ENCODE measurements at regions not wholly inside any gene's neighbourhood (a gene's known extent, or its start where the extent isn't known, plus 50 kb on each side); places are given as distances from the start of the nearest gene placed in this dataset.

- Histone ChIP-seq H2BK120ac (ENCODE audit: low read depth, low read length) (no peak overlapping the region), H3K4me2 (ENCODE audit: low read length, poor library complexity, severe bottlenecking) (no peak overlapping the region), H3K4ac (ENCODE audit: low read depth in 1 of 2, low read length in 2 of 2) (no peak overlapping the region), H3K18ac (ENCODE audit: low read depth in 1 of 2, low read length in 2 of 2) (no peak overlapping the region), H3K14ac (ENCODE audit: low read length in 2 of 2) (no peak overlapping the region), H2BK12ac (ENCODE audit: low read length in 2 of 2) (no peak overlapping the region), H3K9ac (ENCODE audit: low read length) (no peak overlapping the region), H3K23ac (ENCODE audit: low read length in 2 of 2) (no peak overlapping the region), H3K79me1 (replicated peaks; ENCODE audit: low read length, poor library complexity, severe bottlenecking) (no peaks in the 10 kb centered on the region), H3K27ac (ENCODE audit: low read length, poor library complexity, severe bottlenecking) (no peak overlapping the region), H3K4me1 (ENCODE audit: control insufficient read depth, insufficient read depth, low read depth, low read length) (no peaks in the 10 kb centered on the region), H4K91ac (ENCODE audit: low read length) (no peak overlapping the region), H3K9me3 (ENCODE audit: control insufficient read depth, low read length) (no peaks in the 10 kb centered on the region), H2AK5ac (ENCODE audit: low read length, severe bottlenecking) (no peak overlapping the region), H4K8ac (ENCODE audit: low read length) (no peak overlapping the region), H3K4me3 (ENCODE audit: insufficient read depth in 1 of 2, low read depth in 1 of 2, low read length in 2 of 2) (no peak overlapping the region), H2AFZ (ENCODE audit: low read depth, low read length) (no peak overlapping the region), H2BK15ac (ENCODE audit: low read depth, poor library complexity, severe bottlenecking) (no peak overlapping the region), H3K27me3 (ENCODE audit: control insufficient read depth in 1 of 2, insufficient read depth in 1 of 2, low read length in 2 of 2) (no peaks in the 10 kb centered on the region), H2BK5ac (ENCODE audit: low read depth, low read length, poor library complexity, severe bottlenecking) (no peak overlapping the region), H3K36me3 (ENCODE audit: control insufficient read depth in 1 of 2, insufficient read depth in 2 of 2, low read depth in 1 of 2, low read length in 2 of 2) (no peaks in the 10 kb centered on the region)
- WGBS = 79% methylated on average over 6 of the region's 6 CpGs
- no peak for DNase-seq
Measured at GRCh38 chr7:68183176-68183575, 1186.5 kb downstream of the TYW1 start.

GRCh38 chr7:68185631-68186456, 1189.2 kb downstream of the TYW1 start:
- no peak overlapping the region for H3K4me3 ChIP-seq (ENCODE audit: insufficient read depth in 1 of 2, low read depth in 1 of 2, low read length in 2 of 2)
- no peaks in the 10 kb centered on the region for H3K36me3 ChIP-seq (ENCODE audit: control insufficient read depth in 1 of 2, insufficient read depth in 2 of 2, low read depth in 1 of 2, low read length in 2 of 2)
- no peak overlapping the region for H3K4ac ChIP-seq (ENCODE audit: low read depth in 1 of 2, low read length in 2 of 2)
- H4K8ac ChIP-seq (ENCODE audit: low read length) = no peak overlapping the region
- no peak overlapping the region for H3K4me2 ChIP-seq (ENCODE audit: low read length, poor library complexity, severe bottlenecking)
- no peaks in the 10 kb centered on the region for H3K4me1 ChIP-seq (ENCODE audit: control insufficient read depth, insufficient read depth, low read depth, low read length)
- no peak overlapping the region for H2AFZ ChIP-seq (ENCODE audit: low read depth, low read length)
- WGBS = 87% methylated on average over 15 of the region's 16 CpGs
- H3K14ac ChIP-seq (ENCODE audit: low read length in 2 of 2) = no peak overlapping the region
- no peak overlapping the region for H2BK15ac ChIP-seq (ENCODE audit: low read depth, poor library complexity, severe bottlenecking)
- no peaks in the 10 kb centered on the region for H3K9me3 ChIP-seq (ENCODE audit: control insufficient read depth, low read length)
- no peaks in the 10 kb centered on the region for H3K79me1 ChIP-seq (replicated peaks; ENCODE audit: low read length, poor library complexity, severe bottlenecking)
- no peak overlapping the region for H2BK120ac ChIP-seq (ENCODE audit: low read depth, low read length)
- H3K18ac ChIP-seq (ENCODE audit: low read depth in 1 of 2, low read length in 2 of 2) = no peak overlapping the region
- H4K91ac ChIP-seq (ENCODE audit: low read length) = no peak overlapping the region
- no peak overlapping the region for H2AK5ac ChIP-seq (ENCODE audit: low read length, severe bottlenecking)
- H3K9ac ChIP-seq (ENCODE audit: low read length) = no peak overlapping the region
- no peak overlapping the region for H3K23ac ChIP-seq (ENCODE audit: low read length in 2 of 2)
- no peak overlapping the region for H2BK12ac ChIP-seq (ENCODE audit: low read length in 2 of 2)
- no peaks in the 10 kb centered on the region for H3K27me3 ChIP-seq (ENCODE audit: control insufficient read depth in 1 of 2, insufficient read depth in 1 of 2, low read length in 2 of 2)
- no peak for DNase-seq
- no peak overlapping the region for H2BK5ac ChIP-seq (ENCODE audit: low read depth, low read length, poor library complexity, severe bottlenecking)
- no peak overlapping the region for H3K27ac ChIP-seq (ENCODE audit: low read length, poor library complexity, severe bottlenecking)

DNA sequence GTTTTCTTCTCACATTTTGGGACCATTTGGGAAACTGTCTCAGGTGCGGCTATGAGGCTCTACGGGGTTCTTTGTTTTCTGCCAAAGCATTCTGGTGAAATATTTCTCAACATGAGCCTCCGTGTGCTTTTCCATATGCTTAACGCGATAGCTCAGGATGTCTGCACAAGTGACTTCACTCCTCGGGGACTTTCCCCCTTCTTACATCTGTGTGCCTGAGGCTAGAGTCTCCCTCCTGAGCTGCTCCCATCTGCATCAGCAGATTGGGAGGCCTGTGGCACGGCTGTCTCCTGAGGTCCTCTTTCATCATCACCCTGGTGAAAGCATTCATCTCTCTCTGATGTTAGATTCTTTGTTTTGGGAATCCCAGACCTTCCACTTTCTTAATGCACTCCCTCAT, 1190.9 kb downstream of the TYW1 start:
- no peak overlapping the region for H3K4me3 ChIP-seq (ENCODE audit: insufficient read depth in 1 of 2, low read depth in 1 of 2, low read length in 2 of 2)
- no peaks in the 10 kb centered on the region for H3K36me3 ChIP-seq (ENCODE audit: control insufficient read depth in 1 of 2, insufficient read depth in 2 of 2, low read depth in 1 of 2, low read length in 2 of 2)
- no peak overlapping the region for H3K4me2 ChIP-seq (ENCODE audit: low read length, poor library complexity, severe bottlenecking)
- 88% methylated on average over 7 of the region's 7 CpGs for WGBS
- H3K27me3 ChIP-seq (ENCODE audit: control insufficient read depth in 1 of 2, insufficient read depth in 1 of 2, low read length in 2 of 2) = no peaks in the 10 kb centered on the region
- no peaks in the 10 kb centered on the region for H3K9me3 ChIP-seq (ENCODE audit: control insufficient read depth, low read length)
- no peak overlapping the region for H2AK5ac ChIP-seq (ENCODE audit: low read length, severe bottlenecking)
- no peak overlapping the region for H2BK120ac ChIP-seq (ENCODE audit: low read depth, low read length)
- no peak overlapping the region for H4K91ac ChIP-seq (ENCODE audit: low read length)
- no peak for DNase-seq
- no peak overlapping the region for H4K8ac ChIP-seq (ENCODE audit: low read length)
- H3K23ac ChIP-seq (ENCODE audit: low read length in 2 of 2) = no peak overlapping the region
- H3K27ac ChIP-seq (ENCODE audit: low read length, poor library complexity, severe bottlenecking) = no peak overlapping the region
- no peaks in the 10 kb centered on the region for H3K79me1 ChIP-seq (replicated peaks; ENCODE audit: low read length, poor library complexity, severe bottlenecking)
- no peak overlapping the region for H3K18ac ChIP-seq (ENCODE audit: low read depth in 1 of 2, low read length in 2 of 2)
- H2BK5ac ChIP-seq (ENCODE audit: low read depth, low read length, poor library complexity, severe bottlenecking) = no peak overlapping the region
- H3K4me1 ChIP-seq (ENCODE audit: control insufficient read depth, insufficient read depth, low read depth, low read length) = no peaks in the 10 kb centered on the region
- no peak overlapping the region for H3K14ac ChIP-seq (ENCODE audit: low read length in 2 of 2)
- H2BK12ac ChIP-seq (ENCODE audit: low read length in 2 of 2) = no peak overlapping the region
- no peak overlapping the region for H3K4ac ChIP-seq (ENCODE audit: low read depth in 1 of 2, low read length in 2 of 2)
- H3K9ac ChIP-seq (ENCODE audit: low read length) = no peak overlapping the region
- H2AFZ ChIP-seq (ENCODE audit: low read depth, low read length) = no peak overlapping the region
- no peak overlapping the region for H2BK15ac ChIP-seq (ENCODE audit: low read depth, poor library complexity, severe bottlenecking)

- peaks cover 8% of the 10 kb centered on the region for H3K9me3 ChIP-seq (ENCODE audit: control insufficient read depth, low read length)
- H3K79me1 ChIP-seq (replicated peaks; ENCODE audit: low read length, poor library complexity, severe bottlenecking) = no peaks in the 10 kb centered on the region
- no peak overlapping the region for H3K14ac ChIP-seq (ENCODE audit: low read length in 2 of 2)
- H2BK15ac ChIP-seq (ENCODE audit: low read depth, poor library complexity, severe bottlenecking) = no peak overlapping the region
- H3K18ac ChIP-seq (ENCODE audit: low read depth in 1 of 2, low read length in 2 of 2) = no peak overlapping the region
- no peak overlapping the region for H3K9ac ChIP-seq (ENCODE audit: low read length)
- no peak overlapping the region for H2AK5ac ChIP-seq (ENCODE audit: low read length, severe bottlenecking)
- no peak overlapping the region for H2BK120ac ChIP-seq (ENCODE audit: low read depth, low read length)
- no peak overlapping the region for H3K23ac ChIP-seq (ENCODE audit: low read length in 2 of 2)
- H3K4me2 ChIP-seq (ENCODE audit: low read length, poor library complexity, severe bottlenecking) = no peak overlapping the region
- H2BK12ac ChIP-seq (ENCODE audit: low read length in 2 of 2) = no peak overlapping the region
- DNase-seq = no peak
- no peaks in the 10 kb centered on the region for H3K36me3 ChIP-seq (ENCODE audit: control insufficient read depth in 1 of 2, insufficient read depth in 2 of 2, low read depth in 1 of 2, low read length in 2 of 2)
- no peak overlapping the region for H2AFZ ChIP-seq (ENCODE audit: low read depth, low read length)
- no peak overlapping the region for H3K27ac ChIP-seq (ENCODE audit: low read length, poor library complexity, severe bottlenecking)
- H3K4me3 ChIP-seq (ENCODE audit: insufficient read depth in 1 of 2, low read depth in 1 of 2, low read length in 2 of 2) = no peak overlapping the region
- no peak overlapping the region for H3K4ac ChIP-seq (ENCODE audit: low read depth in 1 of 2, low read length in 2 of 2)
- 79% methylated on average over 5 of the region's 5 CpGs for WGBS
- no peak overlapping the region for H4K91ac ChIP-seq (ENCODE audit: low read length)
- H3K4me1 ChIP-seq (ENCODE audit: control insufficient read depth, insufficient read depth, low read depth, low read length) = no peaks in the 10 kb centered on the region
- H4K8ac ChIP-seq (ENCODE audit: low read length) = no peak overlapping the region
- H2BK5ac ChIP-seq (ENCODE audit: low read depth, low read length, poor library complexity, severe bottlenecking) = no peak overlapping the region
- no peaks in the 10 kb centered on the region for H3K27me3 ChIP-seq (ENCODE audit: control insufficient read depth in 1 of 2, insufficient read depth in 1 of 2, low read length in 2 of 2)
Measured at GRCh38 chr7:68192941-68193340, 1196.3 kb downstream of the TYW1 start.
